ENCODE measurements at regions not wholly inside any gene's neighbourhood (a gene's known extent, or its start where the extent isn't known, plus 50 kb on each side); places are given as distances from the start of the nearest gene placed in this dataset.

DNA sequence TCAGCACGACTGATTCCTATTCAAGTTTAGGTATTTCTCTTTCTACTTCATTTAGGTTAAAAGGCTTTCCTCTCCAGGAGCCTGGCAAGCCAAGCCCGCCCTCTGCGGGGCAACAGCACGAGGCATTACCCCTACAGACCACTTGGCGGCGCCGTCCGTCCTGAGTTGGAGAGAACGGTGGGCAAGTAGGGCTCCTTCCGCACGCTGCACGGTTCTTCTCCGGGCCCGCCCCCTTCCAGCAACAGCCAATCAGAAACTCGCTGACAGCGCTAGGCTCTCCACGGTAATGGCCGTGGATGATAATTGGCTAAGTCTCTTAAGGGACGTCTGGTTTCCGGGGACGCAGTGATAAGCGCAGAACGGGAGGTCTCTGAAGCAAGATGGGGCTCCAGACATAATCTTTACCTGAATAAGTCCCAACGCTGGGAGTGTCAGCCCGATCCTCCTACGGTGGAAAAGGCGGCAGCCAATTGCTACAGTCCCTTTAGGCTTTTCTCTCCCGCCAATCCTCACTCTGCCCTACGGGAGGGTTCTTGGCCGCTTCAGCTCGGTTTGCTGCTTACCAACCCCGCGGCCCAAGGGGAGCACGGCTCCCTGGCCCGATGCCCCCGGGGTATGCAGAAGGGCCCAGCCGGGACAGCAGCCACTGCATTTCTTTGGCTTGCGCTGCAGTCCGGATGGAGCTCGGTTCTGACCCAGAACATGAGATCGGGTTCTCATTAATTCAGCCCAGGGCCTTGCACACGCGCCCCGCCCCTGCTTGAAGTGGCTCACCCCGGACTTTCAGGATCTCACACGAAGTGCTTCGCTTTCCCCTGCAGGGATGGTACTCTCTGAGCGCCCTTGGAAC is 206.9 kb upstream of the PKDCC start:
- SMC1A ChIA-PET (ENCODE audit: uncharacterized antibody, unreplicated experiment) = interaction anchor here (1.0 to 2.3 kb wide), 7 partner anchors 13 to 355 kb away, joined by 3 to 19 read pairs (median 3); no protein-coding TSS in a partner anchor
- peak; percentile 88 for DNase-seq (ENCODE audit: low read depth, low spot score)
- Histone ChIP-seq H3K4me1 (ENCODE audit: control insufficient read depth, insufficient read depth, low read length) (no peaks in the 10 kb centered on the region), H3K27me3 (replicated peaks in 1 of 2; ENCODE audit: control insufficient read depth in 2 of 2, insufficient read depth in 2 of 2, low read length in 1 of 2) (peaks cover 1 to 2% of the 10 kb centered on the region in 2 experiments; a peak in 2 of 4 replicates), H4K20me1 (ENCODE audit: control insufficient read depth, insufficient read depth) (no peaks in the 10 kb centered on the region), H3K36me3 (ENCODE audit: control insufficient read depth in 2 of 2, insufficient read depth in 2 of 2, low read length in 1 of 2) (no peaks in the 10 kb centered on the region), H3K9me3 (replicated peaks; ENCODE audit: control insufficient read depth, insufficient read depth, low read length) (no peaks in the 10 kb centered on the region), H2AFZ (ENCODE audit: control insufficient read depth, low read depth, low read length) (peak overlapping the region; percentile 99), H3K4me2 (ENCODE audit: control insufficient read depth, insufficient read depth) (peak overlapping the region; percentile 93), H3K27ac (ENCODE audit: control insufficient read depth, insufficient read depth) (peak overlapping the region; percentile 53; the same call in 1 of the 2 replicates), H3K79me2 (ENCODE audit: control insufficient read depth, insufficient read depth, low read length) (no peaks in the 10 kb centered on the region), H3K9ac (ENCODE audit: control insufficient read depth, insufficient read depth, low read length) (peak overlapping the region; percentile 81), H3K4me3 (peak overlapping the region; percentile 75)
- WGBS (ENCODE audit: insufficient coverage, insufficient replicate concordance, low lambda C conversion rate, missing lambda C conversion rate) = 5% methylated on average over 48 of the region's 48 CpGs
- intact Hi-C loops (cut with micrococcal nuclease; ENCODE audit: unreplicated experiment) (loop anchor here (1.0 to 10.0 kb wide), 2 partner anchors 245 to 484 kb away; no protein-coding TSS in a partner anchor), in situ Hi-C loops (cut with MboI) (no loop called here)
- BruUV-seq (replicated peaks) = TSS peak; percentile 80
- RAD21 ChIA-PET (ENCODE audit: unreplicated experiment) = interaction anchor here (0.6 to 2.9 kb wide), 7 partner anchors 10 to 247 kb away, joined by 3 to 10 read pairs (median 7); no protein-coding TSS in a partner anchor
- CTCF ChIA-PET = interaction anchor here (1.0 to 3.2 kb wide), 14 partner anchors 12 to 255 kb away, joined by 3 to 19 read pairs (median 4); no protein-coding TSS in a partner anchor
- peak; percentile 100 for ATAC-seq
- POLR2A ChIA-PET = interaction anchor here (0.5 to 0.6 kb wide), 2 partner anchors 126 to 934 kb away, joined by 3 to 7 read pairs; no protein-coding TSS in a partner anchor
- peak; percentile 99 for FAIRE-seq
- TF ChIP-seq, protein P1, sequence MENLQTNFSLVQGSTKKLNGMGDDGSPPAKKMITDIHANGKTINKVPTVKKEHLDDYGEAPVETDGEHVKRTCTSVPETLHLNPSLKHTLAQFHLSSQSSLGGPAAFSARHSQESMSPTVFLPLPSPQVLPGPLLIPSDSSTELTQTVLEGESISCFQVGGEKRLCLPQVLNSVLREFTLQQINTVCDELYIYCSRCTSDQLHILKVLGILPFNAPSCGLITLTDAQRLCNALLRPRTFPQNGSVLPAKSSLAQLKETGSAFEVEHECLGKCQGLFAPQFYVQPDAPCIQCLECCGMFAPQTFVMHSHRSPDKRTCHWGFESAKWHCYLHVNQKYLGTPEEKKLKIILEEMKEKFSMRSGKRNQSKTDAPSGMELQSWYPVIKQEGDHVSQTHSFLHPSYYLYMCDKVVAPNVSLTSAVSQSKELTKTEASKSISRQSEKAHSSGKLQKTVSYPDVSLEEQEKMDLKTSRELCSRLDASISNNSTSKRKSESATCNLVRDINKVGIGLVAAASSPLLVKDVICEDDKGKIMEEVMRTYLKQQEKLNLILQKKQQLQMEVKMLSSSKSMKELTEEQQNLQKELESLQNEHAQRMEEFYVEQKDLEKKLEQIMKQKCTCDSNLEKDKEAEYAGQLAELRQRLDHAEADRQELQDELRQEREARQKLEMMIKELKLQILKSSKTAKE (IDR thresholded peaks at IDR 0.05; ENCODE audit: low read depth, poor library complexity, severe bottlenecking) = peak; percentile 29
- TF ChIP-seq TAF1 (IDR thresholded peaks at IDR 0.05; ENCODE audit: borderline replicate concordance, low read depth, low read length) = peak; percentile 59; the same call in 1 of the 2 replicates
- peak; percentile 22; the same call in 1 of the 2 replicates for TF ChIP-seq HCFC1 (IDR thresholded peaks at IDR 0.05; ENCODE audit: low read length)
- TF ChIP-seq, protein P2, sequence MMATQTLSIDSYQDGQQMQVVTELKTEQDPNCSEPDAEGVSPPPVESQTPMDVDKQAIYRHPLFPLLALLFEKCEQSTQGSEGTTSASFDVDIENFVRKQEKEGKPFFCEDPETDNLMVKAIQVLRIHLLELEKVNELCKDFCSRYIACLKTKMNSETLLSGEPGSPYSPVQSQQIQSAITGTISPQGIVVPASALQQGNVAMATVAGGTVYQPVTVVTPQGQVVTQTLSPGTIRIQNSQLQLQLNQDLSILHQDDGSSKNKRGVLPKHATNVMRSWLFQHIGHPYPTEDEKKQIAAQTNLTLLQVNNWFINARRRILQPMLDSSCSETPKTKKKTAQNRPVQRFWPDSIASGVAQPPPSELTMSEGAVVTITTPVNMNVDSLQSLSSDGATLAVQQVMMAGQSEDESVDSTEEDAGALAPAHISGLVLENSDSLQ (IDR thresholded peaks at IDR 0.05) = peak; percentile 69
- peak; percentile 47 for TF ChIP-seq FOS (IDR thresholded peaks at IDR 0.05; ENCODE audit: borderline replicate concordance, extremely low read depth, insufficient read length)
- no peak for TF ChIP-seq TARDBP (IDR thresholded peaks at IDR 0.05; ENCODE audit: borderline replicate concordance)
- TF ChIP-seq, protein P3, sequence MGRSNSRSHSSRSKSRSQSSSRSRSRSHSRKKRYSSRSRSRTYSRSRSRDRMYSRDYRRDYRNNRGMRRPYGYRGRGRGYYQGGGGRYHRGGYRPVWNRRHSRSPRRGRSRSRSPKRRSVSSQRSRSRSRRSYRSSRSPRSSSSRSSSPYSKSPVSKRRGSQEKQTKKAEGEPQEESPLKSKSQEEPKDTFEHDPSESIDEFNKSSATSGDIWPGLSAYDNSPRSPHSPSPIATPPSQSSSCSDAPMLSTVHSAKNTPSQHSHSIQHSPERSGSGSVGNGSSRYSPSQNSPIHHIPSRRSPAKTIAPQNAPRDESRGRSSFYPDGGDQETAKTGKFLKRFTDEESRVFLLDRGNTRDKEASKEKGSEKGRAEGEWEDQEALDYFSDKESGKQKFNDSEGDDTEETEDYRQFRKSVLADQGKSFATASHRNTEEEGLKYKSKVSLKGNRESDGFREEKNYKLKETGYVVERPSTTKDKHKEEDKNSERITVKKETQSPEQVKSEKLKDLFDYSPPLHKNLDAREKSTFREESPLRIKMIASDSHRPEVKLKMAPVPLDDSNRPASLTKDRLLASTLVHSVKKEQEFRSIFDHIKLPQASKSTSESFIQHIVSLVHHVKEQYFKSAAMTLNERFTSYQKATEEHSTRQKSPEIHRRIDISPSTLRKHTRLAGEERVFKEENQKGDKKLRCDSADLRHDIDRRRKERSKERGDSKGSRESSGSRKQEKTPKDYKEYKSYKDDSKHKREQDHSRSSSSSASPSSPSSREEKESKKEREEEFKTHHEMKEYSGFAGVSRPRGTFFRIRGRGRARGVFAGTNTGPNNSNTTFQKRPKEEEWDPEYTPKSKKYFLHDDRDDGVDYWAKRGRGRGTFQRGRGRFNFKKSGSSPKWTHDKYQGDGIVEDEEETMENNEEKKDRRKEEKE (IDR thresholded peaks at IDR 0.05) = no peak
- TF ChIP-seq, protein P4, sequence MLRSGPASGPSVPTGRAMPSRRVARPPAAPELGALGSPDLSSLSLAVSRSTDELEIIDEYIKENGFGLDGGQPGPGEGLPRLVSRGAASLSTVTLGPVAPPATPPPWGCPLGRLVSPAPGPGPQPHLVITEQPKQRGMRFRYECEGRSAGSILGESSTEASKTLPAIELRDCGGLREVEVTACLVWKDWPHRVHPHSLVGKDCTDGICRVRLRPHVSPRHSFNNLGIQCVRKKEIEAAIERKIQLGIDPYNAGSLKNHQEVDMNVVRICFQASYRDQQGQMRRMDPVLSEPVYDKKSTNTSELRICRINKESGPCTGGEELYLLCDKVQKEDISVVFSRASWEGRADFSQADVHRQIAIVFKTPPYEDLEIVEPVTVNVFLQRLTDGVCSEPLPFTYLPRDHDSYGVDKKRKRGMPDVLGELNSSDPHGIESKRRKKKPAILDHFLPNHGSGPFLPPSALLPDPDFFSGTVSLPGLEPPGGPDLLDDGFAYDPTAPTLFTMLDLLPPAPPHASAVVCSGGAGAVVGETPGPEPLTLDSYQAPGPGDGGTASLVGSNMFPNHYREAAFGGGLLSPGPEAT (IDR thresholded peaks at IDR 0.05; ENCODE audit: low read depth) = 0 out of 2 replicates have a peak, but pooled peaks have one; percentile 13
- peak in 1 of 2 experiments; percentile 36; a peak in 1 of 3 replicates for TF ChIP-seq EGR1 (IDR thresholded peaks at IDR 0.05; ENCODE audit: borderline replicate concordance in 1 of 2, low read depth in 2 of 2, low read length in 2 of 2)
- TF ChIP-seq POLR2AphosphoS5 (IDR thresholded peaks at IDR 0.05; ENCODE audit: low read length) = peak; percentile 80
- peak; percentile 62; the same call in 1 of the 2 replicates for TF ChIP-seq SMAD5 (IDR thresholded peaks at IDR 0.05; ENCODE audit: low read depth)
- TF ChIP-seq NBN (IDR thresholded peaks at IDR 0.05) = 0 out of 2 replicates have a peak, but pooled peaks have one; percentile 35
- peak; percentile 81 for TF ChIP-seq GABPA (IDR thresholded peaks at IDR 0.05; ENCODE audit: low read depth)
- TF ChIP-seq SREBF2 (IDR thresholded peaks at IDR 0.05; ENCODE audit: low read length) = peak; percentile 82
- peak; percentile 96 for TF ChIP-seq SP1 (IDR thresholded peaks at IDR 0.05; ENCODE audit: low read depth, low read length)

Measured in GM12878 (cell line).